Panc1 (cell line): ENCODE measurements at regions not wholly inside any gene's neighbourhood (a gene's known extent, or its start where the extent isn't known, plus 50 kb on each side); places are given as distances from the start of the nearest gene placed in this dataset.

Experiments used
- ATAC-seq: fragments of 200-7000 bp; cut with Tn5 transposase; 2 replicates; pipeline ENCODE4 v1.9.1; 2020; ENCODE audit warnings: mild to moderate bottlenecking, moderate library complexity
- BruUV-seq: library from RNA; stranded (reverse); fragments of 400-500 nt; replicated peaks from 2 replicates; lab custom pipeline; 2021; lab: Mats Ljungman, UMichigan
- CTCF ChIA-PET: fragments of 300-600 bp; sonication (Branson Sonifier 250); formaldehyde crosslinking; loops from one replicate; lab custom pipeline; 2022; ENCODE audit warnings: antibody characterized with exemption; lab: Charles Lee
- POLR2A ChIA-PET: fragments of 300-600 bp; sonication (Branson Sonifier 250); formaldehyde crosslinking; loops from one replicate; lab custom pipeline; 2022; ENCODE audit warnings: antibody characterized with exemption; lab: Charles Lee
- DNase-seq: peaks from one replicate; pipeline ENCODE4 v3.0.0-alpha.2; 2010; ENCODE audit warnings: low read depth, low spot score
- H3K27ac ChIP-seq: 2 replicates; pipeline ENCODE4 v1.5.1; 2011; ENCODE audit warnings: mild to moderate bottlenecking, low read length, inconsistent platforms
- H3K27me3 ChIP-seq: fragments of 200-500 bp; sonication (Bioruptor generic); 2 replicates; pipeline ENCODE4 v1.6.0; 2014; ENCODE audit warnings: low read length, inconsistent platforms; ENCODE audit not compliant: control insufficient read depth, insufficient read depth
- H3K36me3 ChIP-seq: fragments of 200-500 bp; sonication (Bioruptor generic); 2 replicates; pipeline ENCODE4 v1.5.1; 2014; ENCODE audit warnings: inconsistent platforms, mild to moderate bottlenecking, low read length, moderate library complexity; ENCODE audit not compliant: control insufficient read depth, insufficient read depth
- H3K4me1 ChIP-seq: 2 replicates; pipeline ENCODE4 v1.5.1; 2011; ENCODE audit warnings: inconsistent platforms, mild to moderate bottlenecking, low read length, moderate library complexity; ENCODE audit not compliant: control insufficient read depth, insufficient read depth
- H3K4me3 ChIP-seq, 2 experiments: 2 replicates each; pipeline ENCODE4 v1.5.1; 2011 to 2012; ENCODE audit warnings: low read depth in 2 of 2, low read length in 2 of 2, mild to moderate bottlenecking in 2 of 2, inconsistent platforms in 1 of 2, moderate library complexity in 1 of 2
- H3K9me3 ChIP-seq: fragments of 200-500 bp; sonication (Bioruptor generic); 2 replicates; pipeline ENCODE4 v1.5.1; 2014; ENCODE audit warnings: low read depth, mild to moderate bottlenecking, inconsistent platforms, low read length, moderate library complexity; ENCODE audit not compliant: control insufficient read depth, insufficient read depth
- CTCF ChIP-seq: fragments of 450-650 bp; IDR thresholded peaks from 2 replicates; pipeline ENCODE4 v1.5.1; 2017; ENCODE audit warnings: mild to moderate bottlenecking
- POLR2AphosphoS5 ChIP-seq: IDR thresholded peaks from 2 replicates; pipeline ENCODE4 v1.6.1; 2012; ENCODE audit warnings: mild to moderate bottlenecking, low read depth, low read length, moderate library complexity
- REST ChIP-seq, 2 experiments: IDR thresholded peaks; 2 replicates each; pipeline ENCODE4 v1.6.1; 2011 to 2012; ENCODE audit warnings: low read depth in 2 of 2, control low read depth in 1 of 2, low read length in 1 of 2, mild to moderate bottlenecking in 1 of 2, moderate library complexity in 1 of 2; ENCODE audit not compliant: insufficient read depth in 1 of 2
- SIN3A ChIP-seq: IDR thresholded peaks from 2 replicates; pipeline ENCODE4 v1.6.1; 2012; ENCODE audit warnings: low read depth, mild to moderate bottlenecking, low read length, moderate library complexity, borderline replicate concordance; ENCODE audit not compliant: insufficient read depth
- TCF7L2 ChIP-seq: IDR thresholded peaks from 2 replicates; pipeline ENCODE4 v1.6.1; 2011; ENCODE audit warnings: mild to moderate bottlenecking, low read depth, low read length, inconsistent platforms
- in situ Hi-C: cut with HindIII; loops from 2 replicates; pipeline ENCODE4 v1.10.0; 2016; ENCODE audit warnings: low sequenced_read_pairs, low pct_unique_long_range_greater_than_20kb
- intact Hi-C: fragments of 100-400 bp; cut with micrococcal nuclease; formaldehyde crosslinking; loops from one replicate; pipeline ENCODE4 v1.10.0; 2022; ENCODE audit not compliant: unreplicated experiment

- Histone ChIP-seq H3K36me3 (no peaks in the 10 kb centered on the region), H3K4me3 (no peak overlapping the region), H3K4me1 (no peaks in the 10 kb centered on the region), H3K9me3 (no peaks in the 10 kb centered on the region), H3K27me3 (no peaks in the 10 kb centered on the region), H3K27ac (no peak overlapping the region)
- ChIA-PET POLR2A (no interaction called here), CTCF (no interaction called here)
- BruUV-seq = no TSS peak
- no peak for ATAC-seq
- in situ Hi-C loops = no loop called here
- TF ChIP-seq CTCF (no peak), REST (IDR thresholded peaks at IDR 0.05; ENCODE audit: insufficient read depth in 1 of 2, low read depth in 2 of 2, low read length in 1 of 2) (no peak), TCF7L2 (no peak), SIN3A (no peak), POLR2AphosphoS5 (no peak)
- no peak for DNase-seq
- intact Hi-C loops = no loop called here
Measured at GRCh38 chrX:39227371-39227770, 426.1 kb downstream of the MID1IP1 start.

DNA sequence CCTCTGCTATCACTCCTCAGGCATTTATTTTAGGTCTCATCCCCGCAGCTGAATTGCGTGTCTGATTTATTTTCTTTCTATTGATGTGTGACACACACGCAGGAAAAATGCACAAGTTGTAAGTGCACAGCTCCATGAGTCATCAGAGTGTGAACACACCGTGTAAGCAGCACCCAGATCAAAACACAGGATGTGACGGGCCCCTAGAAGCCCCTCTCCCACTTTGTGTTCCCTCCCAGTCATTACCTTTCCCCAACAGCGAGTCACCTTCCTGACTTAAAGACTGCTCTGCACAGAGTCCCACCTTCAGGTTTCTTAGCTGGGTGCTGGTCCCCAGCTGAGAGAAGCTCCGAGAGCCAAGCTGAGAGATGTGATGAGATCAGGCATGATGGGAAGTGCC lies 436.7 kb downstream of the MID1IP1 start:
- no TSS peak for BruUV-seq
- H3K36me3 ChIP-seq = no peaks in the 10 kb centered on the region
- ATAC-seq (no peak), DNase-seq (no peak)
- ChIA-PET CTCF (no interaction called here), POLR2A (no interaction called here)
- no peaks in the 10 kb centered on the region for H3K9me3 ChIP-seq
- no peak overlapping the region for H3K4me3 ChIP-seq
- H3K4me1 ChIP-seq = no peaks in the 10 kb centered on the region
- H3K27ac ChIP-seq = no peak overlapping the region
- TF ChIP-seq POLR2AphosphoS5 (no peak), REST (IDR thresholded peaks at IDR 0.05; ENCODE audit: insufficient read depth in 1 of 2, low read depth in 2 of 2, low read length in 1 of 2) (no peak), SIN3A (no peak), TCF7L2 (no peak), CTCF (no peak)
- H3K27me3 ChIP-seq = no peaks in the 10 kb centered on the region
- in situ Hi-C loops (no loop called here), intact Hi-C loops (no loop called here)
